Trophoblast cell (in vitro differentiated cells and primary cell): ENCODE measurements at regions not wholly inside any gene's neighbourhood (a gene's known extent, or its start where the extent isn't known, plus 50 kb on each side); places are given as distances from the start of the nearest gene placed in this dataset.
A peak's percentile ranks its signal among the peaks of the same experiment; 100 is the strongest.

Experiments
- DNase-seq, 2 donors: peaks; one replicate each; pipeline ENCODE4 v3.0.0-alpha.2; 2016
- H2AFZ ChIP-seq: 2 replicates; pipeline ENCODE4 v1.6.1; 2013; ENCODE audit warnings: low read length, moderate library complexity, mild to moderate bottlenecking; ENCODE audit not compliant: insufficient read depth, poor library complexity
- H2AK5ac ChIP-seq: 2 replicates; pipeline ENCODE4 v1.6.1; 2013; ENCODE audit warnings: mild to moderate bottlenecking, low read length
- H2BK120ac ChIP-seq: 2 replicates; pipeline ENCODE4 v1.6.1; 2013; ENCODE audit warnings: low read length, mild to moderate bottlenecking, moderate library complexity; ENCODE audit not compliant: insufficient read depth, poor library complexity
- H2BK12ac ChIP-seq: 2 replicates; pipeline ENCODE4 v1.6.1; 2013; ENCODE audit warnings: mild to moderate bottlenecking, low read length, moderate library complexity
- H2BK5ac ChIP-seq: 2 replicates; pipeline ENCODE4 v1.6.1; 2013; ENCODE audit warnings: low read length, low read depth, moderate library complexity, mild to moderate bottlenecking; ENCODE audit not compliant: poor library complexity
- H3K14ac ChIP-seq: 2 replicates; pipeline ENCODE4 v1.6.1; 2013; ENCODE audit warnings: mild to moderate bottlenecking, low read length
- H3K18ac ChIP-seq: 2 replicates; pipeline ENCODE4 v1.6.1; 2013; ENCODE audit warnings: mild to moderate bottlenecking, low read length
- H3K23ac ChIP-seq: 2 replicates; pipeline ENCODE4 v1.6.1; 2013; ENCODE audit warnings: low read length
- H3K27ac ChIP-seq: 2 replicates; pipeline ENCODE4 v1.5.1; 2013; ENCODE audit warnings: low read depth, mild to moderate bottlenecking, inconsistent platforms, low read length, moderate library complexity
- H3K27me3 ChIP-seq: 2 replicates; pipeline ENCODE4 v1.6.1; 2013; ENCODE audit warnings: inconsistent platforms, mild to moderate bottlenecking, low read length, moderate library complexity; ENCODE audit not compliant: insufficient read depth
- H3K36me3 ChIP-seq, 2 experiments: 1 replicate in 1 of 2; 2 replicates in 1 of 2; pipeline ENCODE4 v1.6.1; 2013; ENCODE audit warnings: low read length in 2 of 2, mild to moderate bottlenecking in 2 of 2, moderate library complexity in 1 of 2; ENCODE audit not compliant: insufficient read depth in 2 of 2, control insufficient read depth in 1 of 2
- H3K4ac ChIP-seq: 2 replicates; pipeline ENCODE4 v1.6.1; 2013; ENCODE audit warnings: low read depth, mild to moderate bottlenecking, low read length, moderate library complexity
- H3K4me1 ChIP-seq, 2 experiments: 1 replicate in 1 of 2; 2 replicates in 1 of 2; pipeline ENCODE4 v1.6.1; 2013; ENCODE audit warnings: low read length in 2 of 2, mild to moderate bottlenecking in 2 of 2, moderate library complexity in 1 of 2; ENCODE audit not compliant: insufficient read depth in 2 of 2, control insufficient read depth in 1 of 2
- H3K4me2 ChIP-seq: 2 replicates; pipeline ENCODE4 v1.6.1; 2013; ENCODE audit warnings: inconsistent platforms, mild to moderate bottlenecking, low read length, moderate library complexity
- H3K4me3 ChIP-seq: 2 replicates; pipeline ENCODE4 v1.5.1; 2013; ENCODE audit warnings: mild to moderate bottlenecking, low read depth, low read length, inconsistent platforms
- H3K79me1 ChIP-seq: one replicate; pipeline ENCODE4 v1.6.1; 2013; ENCODE audit warnings: low read length
- H3K79me2 ChIP-seq: 2 replicates; pipeline ENCODE4 v1.6.1; 2013; ENCODE audit warnings: low read length, mild to moderate bottlenecking; ENCODE audit not compliant: control insufficient read depth, insufficient read depth, poor library complexity
- H3K9ac ChIP-seq: 2 replicates; pipeline ENCODE4 v1.6.1; 2013; ENCODE audit warnings: mild to moderate bottlenecking, low read length
- H3K9me3 ChIP-seq: 2 replicates; pipeline ENCODE4 v1.6.1; 2013; ENCODE audit warnings: low read depth, mild to moderate bottlenecking, control low read depth, inconsistent platforms, low read length; ENCODE audit not compliant: insufficient read depth
- H4K12ac ChIP-seq: 2 replicates; pipeline ENCODE4 v1.6.1; 2013; ENCODE audit warnings: low read depth, mild to moderate bottlenecking, low read length, moderate library complexity
- H4K8ac ChIP-seq: 2 replicates; pipeline ENCODE4 v1.6.1; 2013; ENCODE audit warnings: low read depth, mild to moderate bottlenecking, low read length, moderate library complexity
- H4K91ac ChIP-seq: one replicate; pipeline ENCODE4 v1.6.1; 2013; ENCODE audit warnings: low read depth, mild to moderate bottlenecking, low read length, moderate library complexity
- WGBS: extraction: QIAGEN DNeasy Blood & Tissue Kit; methylation state at CpG from one replicate; pipeline ENCODE4 v1.1.7; 2013; ENCODE audit warnings: missing lambda C conversion rate; ENCODE audit not compliant: insufficient read length, insufficient coverage; ENCODE audit errors: extremely low coverage; 5-methylcytosine and 5-hydroxymethylcytosine counted together

- H3K9me3 ChIP-seq, result no peaks in the 10 kb centered on the region
- peaks cover 0 to 4% of the 10 kb centered on the region in 2 experiments for H3K4me1 ChIP-seq
- H3K4ac ChIP-seq, result no peak overlapping the region
- H4K8ac ChIP-seq, result no peak overlapping the region
- H2BK5ac ChIP-seq, result no peak overlapping the region
- H3K36me3 ChIP-seq, result no peaks in the 10 kb centered on the region
- no peaks in the 10 kb centered on the region for H3K27me3 ChIP-seq
- no peak overlapping the region for H3K9ac ChIP-seq
- H2BK120ac ChIP-seq, result no peak overlapping the region
- no peak for DNase-seq
- H3K18ac ChIP-seq, result no peak overlapping the region
- H2AK5ac ChIP-seq, result no peak overlapping the region
- no peak overlapping the region for H3K27ac ChIP-seq
- no peak overlapping the region for H4K12ac ChIP-seq
- H3K79me2 ChIP-seq, result no peaks in the 10 kb centered on the region
- H3K14ac ChIP-seq, result no peak overlapping the region
- no peak overlapping the region for H3K23ac ChIP-seq
- no peak overlapping the region for H4K91ac ChIP-seq
- no peak overlapping the region for H2AFZ ChIP-seq
- no peak overlapping the region for H2BK12ac ChIP-seq
- WGBS, result no CpG with 5 or more reads among the region's 2 CpGs
- H3K4me2 ChIP-seq, result no peak overlapping the region
- H3K4me3 ChIP-seq, result no peak overlapping the region
- H3K79me1 ChIP-seq, result peaks cover 1% of the 10 kb centered on the region
These were observed 318.5 kb upstream of the TCF4 start for GRCh38 chr18:55906536-55906935.

GRCh38 chr18:55903911-55904310 is 315.9 kb upstream of the TCF4 start:
- Histone ChIP-seq H3K9me3 (no peaks in the 10 kb centered on the region), H3K4me3 (no peak overlapping the region), H4K91ac (no peak overlapping the region), H3K79me2 (no peaks in the 10 kb centered on the region), H3K23ac (no peak overlapping the region), H2BK5ac (no peak overlapping the region), H3K18ac (no peak overlapping the region), H3K4ac (no peak overlapping the region), H2AK5ac (no peak overlapping the region), H3K9ac (no peak overlapping the region), H3K14ac (no peak overlapping the region), H3K79me1 (peaks cover 1% of the 10 kb centered on the region), H2BK12ac (no peak overlapping the region), H3K27ac (no peak overlapping the region), H3K4me1 (peaks cover 0 to 4% of the 10 kb centered on the region in 2 experiments), H2BK120ac (no peak overlapping the region), H4K12ac (no peak overlapping the region), H4K8ac (no peak overlapping the region), H3K27me3 (no peaks in the 10 kb centered on the region), H2AFZ (no peak overlapping the region), H3K4me2 (no peak overlapping the region), H3K36me3 (no peaks in the 10 kb centered on the region)
- no peak for DNase-seq
- no CpG with 5 or more reads among the region's 6 CpGs for WGBS

GRCh38 chr18:55900380-55900779 is 312.4 kb upstream of the TCF4 start:
- Histone ChIP-seq H3K27ac (no peak overlapping the region), H3K79me1 (peaks cover 5% of the 10 kb centered on the region), H3K27me3 (no peaks in the 10 kb centered on the region), H3K4me2 (no peak overlapping the region), H3K4ac (no peak overlapping the region), H3K4me1 (peaks cover 0 to 2% of the 10 kb centered on the region in 2 experiments), H2AFZ (no peak overlapping the region), H2BK120ac (no peak overlapping the region), H3K18ac (no peak overlapping the region), H2BK5ac (no peak overlapping the region), H3K9me3 (no peaks in the 10 kb centered on the region), H3K4me3 (no peak overlapping the region), H4K12ac (no peak overlapping the region), H3K79me2 (no peaks in the 10 kb centered on the region), H2BK12ac (no peak overlapping the region), H3K23ac (no peak overlapping the region), H3K14ac (no peak overlapping the region), H4K8ac (no peak overlapping the region), H2AK5ac (no peak overlapping the region), H3K9ac (no peak overlapping the region), H4K91ac (no peak overlapping the region), H3K36me3 (no peaks in the 10 kb centered on the region)
- no CpG with 5 or more reads among the region's 2 CpGs for WGBS
- no peak for DNase-seq

- Histone ChIP-seq H3K23ac (no peak overlapping the region), H4K91ac (no peak overlapping the region), H3K18ac (no peak overlapping the region), H3K27me3 (no peaks in the 10 kb centered on the region), H3K9me3 (no peaks in the 10 kb centered on the region), H3K9ac (no peak overlapping the region), H2BK5ac (no peak overlapping the region), H3K4ac (no peak overlapping the region), H4K12ac (no peak overlapping the region), H3K4me2 (no peak overlapping the region), H2AFZ (no peak overlapping the region), H3K4me1 (peaks cover 0 to 2% of the 10 kb centered on the region in 2 experiments), H2BK120ac (no peak overlapping the region), H2AK5ac (no peak overlapping the region), H3K36me3 (no peaks in the 10 kb centered on the region), H3K4me3 (no peak overlapping the region), H3K27ac (peak overlapping the region; percentile 53), H3K79me2 (no peaks in the 10 kb centered on the region), H2BK12ac (no peak overlapping the region), H4K8ac (no peak overlapping the region), H3K79me1 (peaks cover 5% of the 10 kb centered on the region), H3K14ac (no peak overlapping the region)
- DNase-seq, result peak; percentile 17 to 87
- WGBS, result no CpG with 5 or more reads among the region's 3 CpGs
These were observed 309.2 kb upstream of the TCF4 start for GRCh38 chr18:55897091-55897689.
